OCI-LY1 (cell line): ENCODE measurements at regions not wholly inside any gene's neighbourhood (a gene's known extent, or its start where the extent isn't known, plus 50 kb on each side); places are given as distances from the start of the nearest gene placed in this dataset.

ENCODE experiments used
- H2AFZ ChIP-seq: fragments of 200-600 bp; sonication (generic), shearing (Covaris generic); 2 replicates; pipeline ENCODE4 v1.6.0; 2014; ENCODE audit warnings: antibody characterized with exemption, mild to moderate bottlenecking, low read length
- H3F3A ChIP-seq: fragments of 200-600 bp; sonication (generic), shearing (Covaris generic); 2 replicates; pipeline ENCODE4 v1.6.0; 2014; ENCODE audit warnings: mild to moderate bottlenecking, antibody characterized with exemption, low read length, moderate library complexity; ENCODE audit not compliant: insufficient read depth
- H3K27ac ChIP-seq: fragments of 200-600 bp; sonication (generic); 2 replicates; pipeline ENCODE4 v1.5.1; 2014; ENCODE audit warnings: low read length, mixed run types, mild to moderate bottlenecking, low read depth; ENCODE audit not compliant: poor library complexity, severe bottlenecking
- H3K27me3 ChIP-seq: fragments of 200-600 bp; sonication (generic); 2 replicates; pipeline ENCODE4 v1.6.0; 2014; ENCODE audit warnings: antibody characterized with exemption, mild to moderate bottlenecking, low read length, moderate library complexity; ENCODE audit not compliant: insufficient read depth
- H3K36me3 ChIP-seq: fragments of 200-600 bp; sonication (generic); 2 replicates; pipeline ENCODE4 v1.6.1; 2014; ENCODE audit warnings: mild to moderate bottlenecking, antibody characterized with exemption, low read length, moderate library complexity, mixed read lengths; ENCODE audit not compliant: insufficient read depth
- H3K4me1 ChIP-seq: fragments of 200-600 bp; sonication (generic); 2 replicates; pipeline ENCODE4 v1.5.1; 2014; ENCODE audit warnings: mild to moderate bottlenecking, low read length, moderate library complexity; ENCODE audit not compliant: insufficient read depth, severe bottlenecking
- H3K4me2 ChIP-seq: fragments of 200-600 bp; sonication (generic), shearing (Covaris generic); 2 replicates; pipeline ENCODE4 v1.6.1; 2014; ENCODE audit warnings: low read length
- H3K4me3 ChIP-seq: fragments of 200-600 bp; sonication (generic); 2 replicates; pipeline ENCODE4 v1.5.1; 2014; ENCODE audit warnings: low read length, low read depth, mild to moderate bottlenecking, mixed read lengths; ENCODE audit not compliant: poor library complexity, severe bottlenecking
- H3K79me2 ChIP-seq: fragments of 200-600 bp; shearing (Covaris generic); 2 replicates; pipeline ENCODE4 v1.6.1; 2016; ENCODE audit warnings: mixed run types, low read length, mixed read lengths; ENCODE audit not compliant: insufficient read depth
- H3K9ac ChIP-seq: fragments of 200-600 bp; sonication (generic), shearing (Covaris generic); 2 replicates; pipeline ENCODE4 v1.6.1; 2014; ENCODE audit warnings: mild to moderate bottlenecking, low read length, mixed read lengths
- H3K9me2 ChIP-seq: fragments of 200-600 bp; sonication (generic), shearing (Covaris generic); 2 replicates; pipeline ENCODE4 v1.6.1; 2014; ENCODE audit warnings: low read depth, mild to moderate bottlenecking, low read length, mixed read lengths
- H3K9me3 ChIP-seq: fragments of 200-600 bp; shearing (Covaris generic); 2 replicates; pipeline ENCODE4 v1.6.1; 2014; ENCODE audit warnings: low read length, mixed read lengths
- H4K20me1 ChIP-seq: fragments of 200-600 bp; sonication (generic), shearing (Covaris generic); 2 replicates; pipeline ENCODE4 v1.6.0; 2016; ENCODE audit warnings: mild to moderate bottlenecking, low read length; ENCODE audit not compliant: insufficient read depth
- CTCF ChIP-seq: fragments of 200-600 bp; sonication (generic), shearing (Covaris generic); IDR thresholded peaks from 2 replicates; pipeline ENCODE4 v1.5.1; 2017; ENCODE audit warnings: mild to moderate bottlenecking, antibody characterized with exemption, low read length, moderate library complexity, mixed read lengths
- EZH2 ChIP-seq: fragments of 200-600 bp; sonication (generic), shearing (Covaris generic); IDR thresholded peaks from 2 replicates; pipeline ENCODE4 v1.8.0; 2017; ENCODE audit warnings: borderline replicate concordance, mixed run types, mild to moderate bottlenecking, antibody characterized with exemption, low read length, moderate library complexity, mixed read lengths

- Histone ChIP-seq H3K9me2 (no peaks in the 10 kb centered on the region), H3K9me3 (no peaks in the 10 kb centered on the region), H3K4me2 (no peak overlapping the region), H3K27ac (no peak overlapping the region), H4K20me1 (no peaks in the 10 kb centered on the region), H2AFZ (no peak overlapping the region), H3K27me3 (no peaks in the 10 kb centered on the region), H3K9ac (no peak overlapping the region), H3K36me3 (no peaks in the 10 kb centered on the region), H3K4me3 (no peak overlapping the region), H3K79me2 (no peaks in the 10 kb centered on the region), H3K4me1 (no peaks in the 10 kb centered on the region), H3F3A (no peaks in the 10 kb centered on the region)
- TF ChIP-seq EZH2, result no peak
Observed at GRCh38 chr9:115481769-115482168, 363.8 kb upstream of the TNC start.

DNA sequence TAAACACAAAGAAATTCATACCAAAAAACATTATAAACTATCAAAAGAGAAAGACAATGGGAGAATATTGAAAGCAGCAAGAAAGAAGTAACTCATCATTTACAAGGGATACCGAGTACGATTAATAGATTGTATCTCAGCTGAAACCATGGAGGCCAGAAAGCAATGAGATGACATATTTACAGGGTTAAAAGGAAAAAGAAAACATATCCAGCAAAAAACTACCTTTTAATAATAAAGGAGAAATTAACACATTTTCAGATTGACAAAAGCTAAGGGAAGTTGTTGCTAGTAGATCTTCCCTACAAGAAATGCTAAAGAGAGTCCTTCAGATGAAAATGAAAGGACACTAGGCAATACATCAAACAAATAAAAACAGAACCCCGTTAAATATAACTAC is 364.8 kb upstream of the TNC start:
- H3K79me2 ChIP-seq, result no peaks in the 10 kb centered on the region
- no peaks in the 10 kb centered on the region for H3K4me1 ChIP-seq
- no peaks in the 10 kb centered on the region for H3K9me2 ChIP-seq
- no peak overlapping the region for H3K9ac ChIP-seq
- no peaks in the 10 kb centered on the region for H3K27me3 ChIP-seq
- H3K36me3 ChIP-seq, result no peaks in the 10 kb centered on the region
- no peaks in the 10 kb centered on the region for H4K20me1 ChIP-seq
- no peaks in the 10 kb centered on the region for H3K9me3 ChIP-seq
- H3K27ac ChIP-seq, result no peak overlapping the region
- no peak overlapping the region for H2AFZ ChIP-seq
- H3K4me3 ChIP-seq, result no peak overlapping the region
- TF ChIP-seq EZH2, result no peak
- TF ChIP-seq CTCF, result no peak
- no peaks in the 10 kb centered on the region for H3F3A ChIP-seq
- H3K4me2 ChIP-seq, result no peak overlapping the region

GRCh38 chr9:115492869-115493268 is 374.9 kb upstream of the TNC start:
- no peak overlapping the region for H3K4me2 ChIP-seq
- H3K9ac ChIP-seq, result no peak overlapping the region
- no peak overlapping the region for H3K4me3 ChIP-seq
- H4K20me1 ChIP-seq, result no peaks in the 10 kb centered on the region
- no peaks in the 10 kb centered on the region for H3K36me3 ChIP-seq
- H3K27me3 ChIP-seq, result no peaks in the 10 kb centered on the region
- H3K9me2 ChIP-seq, result no peaks in the 10 kb centered on the region
- H3K27ac ChIP-seq, result no peak overlapping the region
- H3K9me3 ChIP-seq, result no peaks in the 10 kb centered on the region
- H3F3A ChIP-seq, result no peaks in the 10 kb centered on the region
- H3K79me2 ChIP-seq, result no peaks in the 10 kb centered on the region
- no peak for TF ChIP-seq CTCF
- TF ChIP-seq EZH2, result no peak
- H2AFZ ChIP-seq, result no peak overlapping the region
- H3K4me1 ChIP-seq, result no peaks in the 10 kb centered on the region

GRCh38 chr9:115494393-115494792 is 376.4 kb upstream of the TNC start:
- H3F3A ChIP-seq, result no peaks in the 10 kb centered on the region
- H4K20me1 ChIP-seq, result no peaks in the 10 kb centered on the region
- no peaks in the 10 kb centered on the region for H3K4me1 ChIP-seq
- H3K4me3 ChIP-seq, result no peak overlapping the region
- no peak for TF ChIP-seq CTCF
- TF ChIP-seq EZH2, result no peak
- no peak overlapping the region for H3K9ac ChIP-seq
- no peaks in the 10 kb centered on the region for H3K9me3 ChIP-seq
- no peaks in the 10 kb centered on the region for H3K79me2 ChIP-seq
- no peak overlapping the region for H3K4me2 ChIP-seq
- H3K36me3 ChIP-seq, result no peaks in the 10 kb centered on the region
- H3K27ac ChIP-seq, result no peak overlapping the region
- no peak overlapping the region for H2AFZ ChIP-seq
- H3K9me2 ChIP-seq, result no peaks in the 10 kb centered on the region
- no peaks in the 10 kb centered on the region for H3K27me3 ChIP-seq
